HG03025 (cell line): ENCODE measurements at regions not wholly inside any gene's neighbourhood (a gene's known extent, or its start where the extent isn't known, plus 50 kb on each side); places are given as distances from the start of the nearest gene placed in this dataset.

Experiments
- ATAC-seq: cut with Tn5 transposase; IDR thresholded peaks from one replicate; pipeline ENCODE4 v1.9.1; 2021; ENCODE audit warnings: mild to moderate bottlenecking, moderate library complexity; ENCODE audit not compliant: unreplicated experiment, low FRiP score

GRCh38 chr5:155935723-155936122, 391.2 kb upstream of the SGCD start:
- no peak for ATAC-seq

- no peak for ATAC-seq
These were observed 390.2 kb upstream of the SGCD start for GRCh38 chr5:155936520-155937406.

GRCh38 chr5:155938051-155938450, 388.9 kb upstream of the SGCD start:
- no peak for ATAC-seq

- ATAC-seq, result no peak
These were observed 385.6 kb upstream of the SGCD start for GRCh38 chr5:155941340-155941739.

GRCh38 chr5:155943516-155944407, 383.2 kb upstream of the SGCD start:
- ATAC-seq, result peak; percentile 72

GRCh38 chr5:155947394-155948062, 379.4 kb upstream of the SGCD start:
- ATAC-seq, result no peak

GRCh38 chr5:155948576-155948975, 378.4 kb upstream of the SGCD start:
- no peak for ATAC-seq

GRCh38 chr5:155952486-155953089, 374.4 kb upstream of the SGCD start:
- ATAC-seq, result no peak

GRCh38 chr5:155953335-155953734, 373.6 kb upstream of the SGCD start:
- ATAC-seq, result no peak

GRCh38 chr5:155954701-155955445, 372.1 kb upstream of the SGCD start:
- no peak for ATAC-seq

GRCh38 chr5:155957884-155958283, 369.1 kb upstream of the SGCD start:
- no peak for ATAC-seq

GRCh38 chr5:155959082-155959481, 367.9 kb upstream of the SGCD start:
- no peak for ATAC-seq

GRCh38 chr5:155960177-155960576, 366.8 kb upstream of the SGCD start:
- no peak for ATAC-seq

- ATAC-seq, result no peak
These were observed 357.4 kb upstream of the SGCD start for GRCh38 chr5:155969537-155969936.

GRCh38 chr5:155974369-155974768, 352.6 kb upstream of the SGCD start:
- no peak for ATAC-seq

GRCh38 chr5:155978850-155979249, 348.1 kb upstream of the SGCD start:
- ATAC-seq, result no peak

GRCh38 chr5:155982354-155982753, 344.6 kb upstream of the SGCD start:
- ATAC-seq, result no peak

GRCh38 chr5:155983954-155984353, 343.0 kb upstream of the SGCD start:
- ATAC-seq, result no peak

GRCh38 chr5:155987265-155987810, 339.6 kb upstream of the SGCD start:
- no peak for ATAC-seq
